ENCODE measurements at regions not wholly inside any gene's neighbourhood (a gene's known extent, or its start where the extent isn't known, plus 50 kb on each side); places are given as distances from the start of the nearest gene placed in this dataset.

- in situ Hi-C loops (cut with MboI; ENCODE audit: low sequenced_read_pairs): no loop called here
Observed at GRCh38 chr2:4533806-4534205, 830.4 kb downstream of the DCDC2C start.

DNA sequence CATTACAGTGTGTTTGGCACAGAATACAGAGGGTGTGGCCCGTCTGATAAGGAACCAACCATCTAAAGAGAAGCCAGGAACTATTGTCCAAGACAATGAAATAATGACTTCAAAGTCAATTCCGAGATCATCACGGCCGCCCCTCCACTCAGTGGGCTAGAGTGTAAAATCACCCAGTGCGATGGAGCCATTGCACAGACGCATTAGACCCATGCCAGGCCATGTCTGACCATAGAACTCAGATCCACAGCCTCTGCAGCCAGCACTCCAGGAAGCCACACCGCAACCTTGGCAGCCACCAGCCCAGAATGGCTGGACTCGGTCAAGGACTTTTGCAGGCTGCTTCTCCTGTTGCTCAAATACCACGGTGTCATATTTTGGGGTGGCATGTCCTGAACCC is 835.7 kb downstream of the DCDC2C start:
- in situ Hi-C loops (cut with MboI; ENCODE audit: low sequenced_read_pairs): no loop called here

GRCh38 chr2:4549666-4550210 is 846.4 kb downstream of the DCDC2C start:
- in situ Hi-C loops (cut with MboI; ENCODE audit: low sequenced_read_pairs): no loop called here

DNA sequence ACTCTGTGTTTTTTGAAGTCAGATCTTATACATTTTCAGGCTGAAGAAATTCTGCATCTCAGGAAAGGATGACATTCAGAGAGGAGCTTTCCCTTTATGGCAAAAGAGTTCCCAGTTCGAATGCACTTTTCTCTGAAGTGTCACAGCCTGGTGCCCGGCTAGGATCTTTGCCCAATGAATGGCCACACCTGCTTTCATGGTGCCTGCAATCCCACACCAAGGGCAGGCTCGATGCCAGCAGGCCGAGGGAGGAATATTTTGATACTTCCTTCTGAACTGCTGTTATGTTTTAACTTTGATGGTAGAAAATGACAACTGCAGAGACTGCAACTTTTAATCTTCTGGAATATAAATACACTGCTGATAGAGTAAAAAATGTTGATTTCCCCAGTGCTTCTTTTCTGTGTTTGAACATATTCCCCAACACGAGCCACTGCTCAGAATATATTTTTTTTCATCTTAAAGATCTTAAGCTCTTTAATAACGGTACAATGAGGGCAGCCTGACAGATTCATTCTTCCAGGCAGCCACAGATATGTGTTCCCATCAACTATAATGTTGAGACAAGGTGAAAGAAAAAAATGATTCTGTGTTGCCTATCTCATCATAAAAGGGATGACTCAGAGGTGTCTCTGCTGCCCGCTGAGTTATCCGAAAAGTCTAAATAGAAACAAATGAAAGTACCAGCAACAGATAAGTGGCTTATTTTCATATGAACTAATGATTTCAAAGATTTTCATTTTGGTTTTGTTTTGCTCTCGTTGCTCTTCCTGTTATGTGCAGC is 848.5 kb downstream of the DCDC2C start:
- in situ Hi-C loops (cut with MboI; ENCODE audit: low sequenced_read_pairs): no loop called here

DNA sequence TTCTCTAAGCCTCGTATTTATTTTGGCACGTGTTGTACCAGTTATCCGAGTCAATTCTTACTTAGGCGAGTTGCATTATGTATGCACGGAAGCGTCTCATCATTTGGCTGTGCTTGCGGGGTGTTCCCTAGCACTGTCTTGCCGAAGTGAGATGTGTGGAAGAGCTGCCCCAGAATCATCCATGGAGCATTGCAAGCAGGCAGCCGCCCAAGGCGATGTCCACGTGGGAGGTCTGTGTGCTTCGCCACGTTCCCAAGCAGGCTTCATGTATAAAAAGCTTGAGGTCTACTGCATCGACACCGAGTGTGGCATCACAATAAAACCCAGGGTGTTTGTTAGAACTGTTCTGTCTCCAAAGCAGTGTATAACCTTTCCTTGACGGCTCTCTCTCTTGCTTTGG is 849.9 kb downstream of the DCDC2C start:
- in situ Hi-C loops (cut with MboI; ENCODE audit: low sequenced_read_pairs): no loop called here

DNA sequence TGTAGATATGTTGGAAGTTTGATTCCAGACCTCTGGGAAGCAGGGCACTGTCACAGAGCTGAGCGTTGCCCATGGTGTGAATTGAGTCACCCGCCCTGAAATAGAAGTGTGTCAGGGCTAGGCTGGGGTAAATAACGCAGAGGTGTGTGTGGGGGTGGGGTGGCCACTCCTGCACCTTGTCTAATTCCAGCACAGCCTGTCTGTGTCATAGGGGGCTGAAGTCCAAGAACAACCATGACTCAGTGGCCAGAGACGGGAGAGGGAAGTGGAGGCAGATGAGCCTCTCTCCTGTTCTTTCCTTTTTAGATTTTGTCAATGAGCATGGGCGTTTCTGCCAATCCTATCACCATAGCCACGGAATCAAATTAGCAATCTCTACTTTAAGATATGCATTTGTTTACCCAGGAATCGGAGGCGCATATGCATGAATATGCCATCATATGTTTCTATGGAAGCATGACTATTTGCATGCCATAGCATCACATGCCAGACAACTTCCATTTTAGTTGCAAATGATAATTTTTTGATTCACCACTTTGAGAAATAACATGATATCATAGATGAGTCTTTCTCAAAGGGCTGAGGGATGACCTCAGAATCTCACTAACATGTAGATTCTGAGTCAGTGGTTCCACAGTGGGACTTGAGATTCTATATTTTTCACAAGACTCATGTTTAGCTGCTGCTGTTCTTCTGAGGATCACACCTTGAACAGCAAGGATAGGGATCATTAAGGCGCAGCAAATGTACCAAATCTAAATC is 852.9 kb downstream of the DCDC2C start:
- in situ Hi-C loops (cut with MboI; ENCODE audit: low sequenced_read_pairs): no loop called here

- in situ Hi-C loops (cut with MboI; ENCODE audit: low sequenced_read_pairs): no loop called here
Observed at GRCh38 chr2:4561196-4561595, 857.8 kb downstream of the DCDC2C start.

GRCh38 chr2:4576075-4576474 is 872.7 kb downstream of the DCDC2C start:
- in situ Hi-C loops (cut with MboI; ENCODE audit: low sequenced_read_pairs): no loop called here

GRCh38 chr2:4579977-4580376 is 876.6 kb downstream of the DCDC2C start:
- in situ Hi-C loops (cut with MboI; ENCODE audit: low sequenced_read_pairs): no loop called here

- in situ Hi-C loops (cut with MboI; ENCODE audit: low sequenced_read_pairs): no loop called here
Observed at GRCh38 chr2:4585057-4585635, 881.8 kb downstream of the DCDC2C start.

DNA sequence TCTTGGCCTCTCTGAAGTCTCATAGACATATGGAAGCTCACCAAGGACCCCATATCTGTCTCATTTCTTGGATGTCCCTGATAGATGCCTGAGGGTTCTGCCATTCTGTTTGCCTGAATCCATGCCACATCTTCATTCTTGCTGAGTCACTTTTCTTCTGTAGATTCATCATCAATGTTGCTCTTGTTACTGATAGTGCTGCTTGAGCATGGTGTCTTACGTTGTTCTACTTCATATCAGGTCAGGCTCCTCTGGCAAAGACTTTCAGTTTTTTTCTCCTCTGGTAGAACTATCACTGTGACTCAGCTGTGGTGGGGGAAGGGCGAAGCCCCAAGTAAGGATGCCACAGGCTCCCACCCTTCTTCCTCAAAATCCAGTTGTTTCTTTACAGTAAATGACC is 885.2 kb downstream of the DCDC2C start:
- in situ Hi-C loops (cut with MboI; ENCODE audit: low sequenced_read_pairs): no loop called here

GRCh38 chr2:4591261-4591660 is 887.9 kb downstream of the DCDC2C start:
- in situ Hi-C loops (cut with MboI; ENCODE audit: low sequenced_read_pairs): no loop called here

DNA sequence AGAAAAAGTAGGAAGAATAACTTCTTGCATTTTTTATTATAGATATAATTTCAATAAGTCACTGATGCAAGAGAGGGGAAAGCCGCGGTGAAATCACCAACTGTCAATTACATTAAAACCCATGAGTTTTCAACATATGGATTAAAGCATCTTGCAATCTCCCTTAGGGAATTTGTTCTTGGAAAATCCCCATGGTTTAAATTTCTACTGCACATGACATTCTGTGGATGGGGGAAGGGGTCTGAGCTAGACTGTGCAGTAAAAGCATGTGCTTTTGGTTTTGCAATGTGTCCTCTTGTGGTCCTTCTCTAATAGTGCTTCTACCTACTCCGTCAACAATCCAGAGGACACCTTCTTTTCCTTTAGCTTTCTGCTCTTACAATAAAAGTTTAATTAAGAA is 894.0 kb downstream of the DCDC2C start:
- in situ Hi-C loops (cut with MboI; ENCODE audit: low sequenced_read_pairs): no loop called here

DNA sequence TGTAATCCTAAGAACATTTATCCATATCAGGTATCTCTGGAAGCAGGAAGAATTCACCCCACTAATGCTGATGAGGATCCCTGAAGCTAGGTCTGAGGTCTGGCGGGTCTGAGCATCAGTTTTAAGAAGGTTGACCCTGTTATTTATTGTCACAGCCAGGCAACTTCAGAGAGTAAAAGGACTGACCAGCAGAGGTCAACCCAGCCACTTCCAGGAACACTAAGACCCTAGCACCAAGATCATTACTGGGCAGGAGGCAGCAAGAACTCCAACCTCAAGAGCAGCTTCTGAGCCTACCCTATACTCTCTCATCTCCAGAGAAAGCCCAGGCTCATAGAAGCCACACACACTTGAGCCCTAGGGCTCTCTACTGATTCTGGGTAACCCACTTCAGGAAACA is 901.4 kb downstream of the DCDC2C start:
- in situ Hi-C loops (cut with MboI; ENCODE audit: low sequenced_read_pairs): no loop called here

GRCh38 chr2:4618141-4618540 is 914.8 kb downstream of the DCDC2C start:
- in situ Hi-C loops (cut with MboI; ENCODE audit: low sequenced_read_pairs): no loop called here

DNA sequence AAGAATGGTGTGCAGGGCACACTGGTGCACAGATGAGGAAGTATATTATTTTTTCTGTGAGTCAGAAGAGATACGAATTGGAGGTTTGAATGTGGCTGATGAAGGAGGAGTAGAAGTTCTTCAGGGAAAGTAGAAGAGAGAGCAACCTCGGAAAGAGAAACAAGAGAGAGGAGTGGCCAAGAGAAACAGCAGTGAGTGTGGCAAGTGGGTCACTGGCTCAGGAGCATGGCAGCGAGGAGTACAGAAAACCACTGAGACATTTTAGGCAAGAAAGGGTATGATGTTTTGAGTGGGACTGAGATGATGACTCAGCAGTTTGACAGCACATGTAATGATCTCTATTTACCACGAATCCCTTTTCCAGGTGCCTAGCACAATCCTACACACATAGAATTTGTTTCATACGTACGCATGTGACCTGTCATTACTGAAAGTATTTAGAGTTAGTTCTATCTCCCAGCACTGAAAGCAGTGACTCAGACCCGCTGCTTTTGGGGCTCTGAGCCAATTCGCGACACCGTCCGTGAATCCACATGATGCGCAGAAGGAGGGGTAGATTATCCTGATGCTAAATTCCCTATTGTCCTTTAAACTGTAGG is 915.4 kb downstream of the DCDC2C start:
- in situ Hi-C loops (cut with MboI; ENCODE audit: low sequenced_read_pairs): no loop called here

GRCh38 chr2:4628998-4629501 is 925.7 kb downstream of the DCDC2C start:
- in situ Hi-C loops (cut with MboI; ENCODE audit: low sequenced_read_pairs): no loop called here

GRCh38 chr2:4635289-4635688 is 931.9 kb downstream of the DCDC2C start:
- in situ Hi-C loops (cut with MboI; ENCODE audit: low sequenced_read_pairs): no loop called here

DNA sequence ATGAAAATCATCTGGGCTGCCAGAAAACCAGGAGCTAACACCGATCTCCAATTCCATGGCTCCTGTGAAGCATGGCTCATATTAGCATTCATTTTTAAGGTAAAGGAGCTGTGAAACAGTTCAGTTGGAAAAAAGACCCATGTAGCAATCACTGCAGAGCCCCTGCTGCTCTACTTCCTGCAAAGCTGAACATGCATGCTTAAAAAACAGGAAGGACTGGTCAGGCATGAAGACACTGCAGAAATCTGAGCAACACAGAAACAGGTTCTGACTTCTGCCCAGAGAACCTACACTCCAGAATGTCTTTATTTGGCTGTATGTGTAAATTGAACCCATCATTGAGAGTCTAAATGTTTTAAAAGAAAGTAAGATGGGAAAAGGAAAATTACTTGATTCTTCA is 950.6 kb downstream of the DCDC2C start:
- in situ Hi-C loops (cut with MboI; ENCODE audit: low sequenced_read_pairs): no loop called here

GRCh38 chr2:4656326-4656725 is 953.0 kb downstream of the DCDC2C start:
- in situ Hi-C loops (cut with MboI; ENCODE audit: low sequenced_read_pairs): no loop called here

DNA sequence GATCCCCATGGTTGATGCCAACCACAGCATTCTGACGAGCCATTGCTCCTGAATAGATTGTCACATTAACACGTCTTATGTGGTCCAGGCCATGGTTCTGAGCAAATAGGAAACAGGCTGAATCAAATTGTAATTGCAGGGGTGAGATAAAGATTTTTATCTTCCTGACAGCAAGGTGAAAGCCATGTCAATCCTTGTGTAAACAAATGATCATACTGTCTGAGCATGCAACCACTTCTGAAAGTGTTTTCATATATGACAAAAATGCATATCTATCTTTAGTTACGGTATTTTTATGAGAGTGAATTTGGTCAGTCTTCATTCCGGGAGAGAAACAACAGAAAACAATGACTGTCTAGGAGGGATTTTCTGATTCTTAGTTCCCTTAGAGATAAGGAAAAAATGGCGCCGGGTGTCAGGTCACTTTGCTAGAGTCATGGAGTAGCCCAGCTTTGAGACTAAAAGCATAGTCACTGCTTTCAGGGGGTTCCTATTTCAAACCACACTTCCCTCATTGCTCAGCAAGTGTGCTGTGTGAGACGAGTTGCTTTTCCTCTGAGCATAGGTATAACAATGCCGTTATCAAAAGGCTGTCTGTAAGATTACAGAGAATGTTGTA is 958.9 kb downstream of the DCDC2C start:
- in situ Hi-C loops (cut with MboI; ENCODE audit: low sequenced_read_pairs): no loop called here
